ENCODE measurements at regions not wholly inside any gene's neighbourhood (a gene's known extent, or its start where the extent isn't known, plus 50 kb on each side); places are given as distances from the start of the nearest gene placed in this dataset.

DNA sequence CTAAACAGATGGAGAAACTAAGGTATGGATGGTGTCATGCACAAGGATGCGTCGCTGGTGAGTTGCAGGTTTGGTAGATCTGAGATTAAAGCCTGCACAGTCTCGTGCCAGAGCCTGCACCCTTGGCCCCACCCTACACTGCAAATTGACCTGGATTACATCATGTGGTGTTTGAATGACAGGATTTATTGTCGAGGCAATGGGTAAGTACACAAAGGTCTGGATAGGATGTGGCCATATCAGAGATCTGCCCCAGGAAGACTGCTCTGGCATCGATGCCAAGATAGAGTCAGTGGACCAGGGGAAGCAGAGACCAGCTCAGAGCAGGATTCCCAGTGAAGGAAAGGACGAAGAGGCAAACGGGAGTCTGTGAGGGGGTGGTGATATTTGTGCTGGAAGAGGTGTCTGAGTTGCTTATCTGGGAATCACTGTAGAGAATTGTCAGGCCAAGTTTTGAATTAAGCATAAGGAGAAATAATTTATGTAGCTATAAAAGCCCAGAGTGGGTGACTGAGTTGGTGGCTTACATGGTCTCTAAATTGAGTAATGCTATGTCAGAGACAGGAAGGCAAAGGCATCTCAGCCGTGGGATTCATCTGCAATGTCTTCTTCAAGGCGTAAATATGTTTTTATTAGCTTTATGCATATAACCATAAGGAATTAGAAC is 499.6 kb upstream of the B3GAT1 start:
- H3K4me2 ChIP-seq (ENCODE audit: low read depth, low read length) = no peak overlapping the region
- H3K79me2 ChIP-seq (ENCODE audit: insufficient read depth, low read length) = no peaks in the 10 kb centered on the region
- BruUV-seq (replicated peaks) = no TSS peak
- H3K27ac ChIP-seq (ENCODE audit: extremely low read length, insufficient read depth, low read length) = no peak overlapping the region
- FAIRE-seq = no peak
- H3K27me3 ChIP-seq (ENCODE audit: control insufficient read depth in 1 of 2, insufficient read depth in 2 of 2, low read length in 2 of 2) = peaks cover 3 to 18% of the 10 kb centered on the region in 2 experiments; a peak in 2 of 5 replicates
- TF ChIP-seq MEIS1 (CRISPR knock-in tag; IDR thresholded peaks at IDR 0.05; ENCODE audit: borderline replicate concordance) = no peak
- no peak for TF ChIP-seq KAT8 (CRISPR knock-in tag; IDR thresholded peaks at IDR 0.05)
- TF ChIP-seq TARDBP (CRISPR knock-in tag; IDR thresholded peaks at IDR 0.05) = no peak
- TF ChIP-seq, protein P1, sequence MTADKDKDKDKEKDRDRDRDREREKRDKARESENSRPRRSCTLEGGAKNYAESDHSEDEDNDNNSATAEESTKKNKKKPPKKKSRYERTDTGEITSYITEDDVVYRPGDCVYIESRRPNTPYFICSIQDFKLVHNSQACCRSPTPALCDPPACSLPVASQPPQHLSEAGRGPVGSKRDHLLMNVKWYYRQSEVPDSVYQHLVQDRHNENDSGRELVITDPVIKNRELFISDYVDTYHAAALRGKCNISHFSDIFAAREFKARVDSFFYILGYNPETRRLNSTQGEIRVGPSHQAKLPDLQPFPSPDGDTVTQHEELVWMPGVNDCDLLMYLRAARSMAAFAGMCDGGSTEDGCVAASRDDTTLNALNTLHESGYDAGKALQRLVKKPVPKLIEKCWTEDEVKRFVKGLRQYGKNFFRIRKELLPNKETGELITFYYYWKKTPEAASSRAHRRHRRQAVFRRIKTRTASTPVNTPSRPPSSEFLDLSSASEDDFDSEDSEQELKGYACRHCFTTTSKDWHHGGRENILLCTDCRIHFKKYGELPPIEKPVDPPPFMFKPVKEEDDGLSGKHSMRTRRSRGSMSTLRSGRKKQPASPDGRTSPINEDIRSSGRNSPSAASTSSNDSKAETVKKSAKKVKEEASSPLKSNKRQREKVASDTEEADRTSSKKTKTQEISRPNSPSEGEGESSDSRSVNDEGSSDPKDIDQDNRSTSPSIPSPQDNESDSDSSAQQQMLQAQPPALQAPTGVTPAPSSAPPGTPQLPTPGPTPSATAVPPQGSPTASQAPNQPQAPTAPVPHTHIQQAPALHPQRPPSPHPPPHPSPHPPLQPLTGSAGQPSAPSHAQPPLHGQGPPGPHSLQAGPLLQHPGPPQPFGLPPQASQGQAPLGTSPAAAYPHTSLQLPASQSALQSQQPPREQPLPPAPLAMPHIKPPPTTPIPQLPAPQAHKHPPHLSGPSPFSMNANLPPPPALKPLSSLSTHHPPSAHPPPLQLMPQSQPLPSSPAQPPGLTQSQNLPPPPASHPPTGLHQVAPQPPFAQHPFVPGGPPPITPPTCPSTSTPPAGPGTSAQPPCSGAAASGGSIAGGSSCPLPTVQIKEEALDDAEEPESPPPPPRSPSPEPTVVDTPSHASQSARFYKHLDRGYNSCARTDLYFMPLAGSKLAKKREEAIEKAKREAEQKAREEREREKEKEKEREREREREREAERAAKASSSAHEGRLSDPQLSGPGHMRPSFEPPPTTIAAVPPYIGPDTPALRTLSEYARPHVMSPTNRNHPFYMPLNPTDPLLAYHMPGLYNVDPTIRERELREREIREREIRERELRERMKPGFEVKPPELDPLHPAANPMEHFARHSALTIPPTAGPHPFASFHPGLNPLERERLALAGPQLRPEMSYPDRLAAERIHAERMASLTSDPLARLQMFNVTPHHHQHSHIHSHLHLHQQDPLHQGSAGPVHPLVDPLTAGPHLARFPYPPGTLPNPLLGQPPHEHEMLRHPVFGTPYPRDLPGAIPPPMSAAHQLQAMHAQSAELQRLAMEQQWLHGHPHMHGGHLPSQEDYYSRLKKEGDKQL (CRISPR knock-in tag; IDR thresholded peaks at IDR 0.05; ENCODE audit: low read depth) = no peak
- no peak for TF ChIP-seq NFYB (CRISPR knock-in tag; IDR thresholded peaks at IDR 0.05)
- TF ChIP-seq FOSL2 (CRISPR knock-in tag; IDR thresholded peaks at IDR 0.05) = no peak
- TF ChIP-seq TRAFD1 (CRISPR knock-in tag; IDR thresholded peaks at IDR 0.05; ENCODE audit: borderline replicate concordance) = no peak
- no peak for TF ChIP-seq SNAPC2 (CRISPR knock-in tag; IDR thresholded peaks at IDR 0.05)
- no peak for TF ChIP-seq ZNF780A (CRISPR knock-in tag; IDR thresholded peaks at IDR 0.05)
- TF ChIP-seq ZNF275 (CRISPR knock-in tag; IDR thresholded peaks at IDR 0.05; ENCODE audit: borderline replicate concordance) = no peak
- no peak for TF ChIP-seq ZFP82 (CRISPR knock-in tag; IDR thresholded peaks at IDR 0.05; ENCODE audit: borderline replicate concordance)
- no peak for TF ChIP-seq SRY (CRISPR knock-in tag; IDR thresholded peaks at IDR 0.05)
- no peak for DNase-seq (ENCODE audit: low spot score)
- ChIA-PET CTCF (ENCODE audit: low intra/inter-chr PET ratio, low total read pairs) (no interaction called here), POLR2A (no interaction called here)
- 1% methylated on average over 9 of the region's 9 CpGs for WGBS (ENCODE audit: low lambda C conversion rate)
- H3K4me1 ChIP-seq (ENCODE audit: insufficient read depth, low read length) = no peaks in the 10 kb centered on the region
- H3K4me3 ChIP-seq (replicated peaks in 1 of 3; ENCODE audit: insufficient read depth in 1 of 3, low read depth in 2 of 3, low read length in 3 of 3) = no peak overlapping the region
- no peak overlapping the region for H2AFZ ChIP-seq (ENCODE audit: low read length)
- no peaks in the 10 kb centered on the region for H4K20me1 ChIP-seq (ENCODE audit: insufficient read depth, low read length)
- intact Hi-C loops (cut with micrococcal nuclease; ENCODE audit: unreplicated experiment) = no loop called here
- H3K36me3 ChIP-seq (replicated peaks in 1 of 2; ENCODE audit: control insufficient read depth in 1 of 2, insufficient read depth in 2 of 2, low read length in 2 of 2) = no peaks in the 10 kb centered on the region
- no peak for ATAC-seq
- H3K9ac ChIP-seq (ENCODE audit: insufficient read depth, low read depth, low read length) = no peak overlapping the region
- no peaks in the 10 kb centered on the region for H3K9me3 ChIP-seq (ENCODE audit: low read length)
- in situ Hi-C loops (cut with HindIII; ENCODE audit: extremely low pct_ligation_motif_present, low pct_unique_long_range_greater_than_20kb) = no loop called here
